Caco-2 (cell line): ENCODE measurements at regions not wholly inside any gene's neighbourhood (a gene's known extent, or its start where the extent isn't known, plus 50 kb on each side); places are given as distances from the start of the nearest gene placed in this dataset.

Source experiments
- BruUV-seq: library from RNA; stranded (reverse); fragments of 400-500 nt; replicated peaks from 2 replicates; lab custom pipeline; 2021; lab: Mats Ljungman, UMichigan
- CTCF ChIA-PET: fragments of 300-600 bp; sonication (Branson Sonifier 250); formaldehyde crosslinking; loops from one replicate; lab custom pipeline; 2022; ENCODE audit warnings: antibody characterized with exemption; lab: Charles Lee
- POLR2A ChIA-PET: fragments of 300-600 bp; sonication (Branson Sonifier 250); formaldehyde crosslinking; loops from one replicate; lab custom pipeline; 2022; ENCODE audit warnings: antibody characterized with exemption; lab: Charles Lee
- DNase-seq, 2 experiments: peaks; one replicate each; pipeline versions ENCODE4 v3.0.0 to v3.0.0-alpha.2; 2020 to 2022
- H3K27me3 ChIP-seq: replicated peaks from 2 replicates; pipeline ENCODE4 v1.6.0; 2011; ENCODE audit warnings: low read length; ENCODE audit not compliant: control insufficient read depth, insufficient read depth
- H3K36me3 ChIP-seq: 2 replicates; pipeline ENCODE4 v1.5.1; 2011; ENCODE audit warnings: low read length; ENCODE audit not compliant: control insufficient read depth, insufficient read depth
- H3K4me1 ChIP-seq: fragments of 250-450 bp; sonication (Bioruptor Pico); 2 replicates; pipeline ENCODE4 v1.5.1; 2020; ENCODE audit warnings: mild to moderate bottlenecking
- H3K4me3 ChIP-seq: 2 replicates; pipeline ENCODE4 v1.5.1; 2011; ENCODE audit warnings: low read depth, mild to moderate bottlenecking, control low read depth, low read length
- H3K9me3 ChIP-seq: fragments of 250-450 bp; sonication (Bioruptor Pico); 2 replicates; pipeline ENCODE4 v1.5.1; 2020; ENCODE audit warnings: mild to moderate bottlenecking, moderate library complexity
- H3K27ac Mint-ChIP-seq: one replicate; pipeline ENCODE4 v1.8.0; 2022; ENCODE audit warnings: mixed read lengths; ENCODE audit not compliant: unreplicated experiment
- H3K27me3 Mint-ChIP-seq: one replicate; pipeline ENCODE4 v1.8.0; 2022; ENCODE audit warnings: mixed read lengths; ENCODE audit not compliant: insufficient read depth, unreplicated experiment
- H3K36me3 Mint-ChIP-seq: one replicate; pipeline ENCODE4 v1.8.0; 2022; ENCODE audit warnings: mild to moderate bottlenecking, mixed read lengths; ENCODE audit not compliant: insufficient read depth, unreplicated experiment
- H3K4me1 Mint-ChIP-seq: one replicate; pipeline ENCODE4 v1.8.0; 2022; ENCODE audit warnings: low read depth, mixed read lengths; ENCODE audit not compliant: unreplicated experiment
- H3K4me3 Mint-ChIP-seq: one replicate; pipeline ENCODE4 v1.8.0; 2022; ENCODE audit warnings: mild to moderate bottlenecking, moderate library complexity, mixed read lengths; ENCODE audit not compliant: unreplicated experiment
- H3K9me3 Mint-ChIP-seq: one replicate; pipeline ENCODE4 v1.8.0; 2022; ENCODE audit warnings: mixed read lengths; ENCODE audit not compliant: unreplicated experiment
- CTCF ChIP-seq, 2 experiments: fragments of 200-600 bp in 1 of 2; IDR thresholded peaks; 1 replicate in 1 of 2; 2 replicates in 1 of 2; pipeline versions ENCODE4 v1.5.1 to v1.8.0; 2011 to 2022; ENCODE audit warnings: antibody characterized with exemption in 1 of 2, control low read depth in 1 of 2, inconsistent platforms in 1 of 2, low read depth in 1 of 2, low read length in 1 of 2, mild to moderate bottlenecking in 1 of 2, moderate library complexity in 1 of 2; ENCODE audit not compliant: insufficient read depth in 1 of 2, severe bottlenecking in 1 of 2, unreplicated experiment in 1 of 2
- intact Hi-C: fragments of 100-400 bp; cut with micrococcal nuclease; formaldehyde crosslinking; loops from one replicate; pipeline ENCODE4 v1.10.0; 2022; ENCODE audit not compliant: unreplicated experiment

GRCh38 chr3:78349571-78349970 lies 1309.7 kb downstream of the ROBO2 start:
- no peak for DNase-seq
- Histone ChIP-seq H3K36me3 (no peaks in the 10 kb centered on the region), H3K4me3 (no peak overlapping the region), H3K4me1 (no peaks in the 10 kb centered on the region), H3K27me3 (no peaks in the 10 kb centered on the region), H3K9me3 (no peaks in the 10 kb centered on the region)
- no TSS peak for BruUV-seq
- intact Hi-C loops, result no loop called here
- Mint-ChIP-seq H3K9me3 (no peaks in the 10 kb centered on the region), H3K27ac (no peak overlapping the region), H3K4me3 (no peak overlapping the region), H3K36me3 (no peaks in the 10 kb centered on the region), H3K4me1 (no peaks in the 10 kb centered on the region), H3K27me3 (no peaks in the 10 kb centered on the region)
- ChIA-PET CTCF (no interaction called here), POLR2A (no interaction called here)
- no peak for TF ChIP-seq CTCF (IDR thresholded peaks at IDR 0.05; ENCODE audit: insufficient read depth in 1 of 2, low read depth in 1 of 2, low read length in 1 of 2, severe bottlenecking in 1 of 2, unreplicated experiment in 1 of 2)

- no peak for TF ChIP-seq CTCF (IDR thresholded peaks at IDR 0.05; ENCODE audit: insufficient read depth in 1 of 2, low read depth in 1 of 2, low read length in 1 of 2, severe bottlenecking in 1 of 2, unreplicated experiment in 1 of 2)
- intact Hi-C loops, result no loop called here
- Histone ChIP-seq H3K9me3 (no peaks in the 10 kb centered on the region), H3K4me3 (no peak overlapping the region), H3K36me3 (no peaks in the 10 kb centered on the region), H3K4me1 (no peaks in the 10 kb centered on the region), H3K27me3 (no peaks in the 10 kb centered on the region)
- ChIA-PET POLR2A (no interaction called here), CTCF (no interaction called here)
- Mint-ChIP-seq H3K4me3 (no peak overlapping the region), H3K36me3 (no peaks in the 10 kb centered on the region), H3K4me1 (no peaks in the 10 kb centered on the region), H3K9me3 (no peaks in the 10 kb centered on the region), H3K27ac (no peak overlapping the region), H3K27me3 (no peaks in the 10 kb centered on the region)
- DNase-seq, result no peak
- no TSS peak for BruUV-seq
Observed at GRCh38 chr3:78351334-78351733, 1311.4 kb downstream of the ROBO2 start.

- Mint-ChIP-seq H3K27ac (no peak overlapping the region), H3K4me1 (no peaks in the 10 kb centered on the region), H3K27me3 (no peaks in the 10 kb centered on the region), H3K36me3 (no peaks in the 10 kb centered on the region), H3K9me3 (no peaks in the 10 kb centered on the region), H3K4me3 (no peak overlapping the region)
- Histone ChIP-seq H3K36me3 (no peaks in the 10 kb centered on the region), H3K9me3 (no peaks in the 10 kb centered on the region), H3K27me3 (no peaks in the 10 kb centered on the region), H3K4me1 (no peaks in the 10 kb centered on the region), H3K4me3 (no peak overlapping the region)
- no peak for DNase-seq
- BruUV-seq, result no TSS peak
- ChIA-PET POLR2A (no interaction called here), CTCF (no interaction called here)
- no peak for TF ChIP-seq CTCF (IDR thresholded peaks at IDR 0.05; ENCODE audit: insufficient read depth in 1 of 2, low read depth in 1 of 2, low read length in 1 of 2, severe bottlenecking in 1 of 2, unreplicated experiment in 1 of 2)
- intact Hi-C loops, result no loop called here
Observed at GRCh38 chr3:78353231-78353630, 1313.3 kb downstream of the ROBO2 start.
